ENCODE measurements at regions not wholly inside any gene's neighbourhood (a gene's known extent, or its start where the extent isn't known, plus 50 kb on each side); places are given as distances from the start of the nearest gene placed in this dataset.

DNA sequence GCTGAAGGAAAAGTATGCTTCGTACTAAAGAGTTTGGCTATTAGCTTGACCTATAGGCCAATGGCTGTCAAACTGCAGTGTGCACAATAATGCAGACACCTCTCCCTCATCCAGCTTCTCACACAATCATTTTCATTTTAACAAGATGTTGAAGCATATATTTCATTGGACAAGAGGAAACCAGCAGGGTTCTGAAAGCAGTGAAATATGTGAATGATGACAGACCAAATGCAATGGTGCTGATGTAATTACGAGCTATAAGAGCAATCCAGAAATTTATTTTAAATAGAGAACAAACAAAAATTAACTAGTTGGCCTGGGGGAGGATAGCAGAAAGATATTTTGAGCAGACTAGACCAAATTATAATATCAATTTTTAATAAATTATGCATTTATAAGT lies 331.5 kb upstream of the AKR1E2 start:
- TF ChIP-seq EZH2 (IDR thresholded peaks at IDR 0.05; ENCODE audit: low read length, unreplicated experiment), result no peak
- no peak for TF ChIP-seq CTCF (conservative IDR thresholded peaks at IDR 0.05; ENCODE audit: low read depth, low read length)

All from PC-3 (cell line).